ENCODE measurements at regions not wholly inside any gene's neighbourhood (a gene's known extent, or its start where the extent isn't known, plus 50 kb on each side); places are given as distances from the start of the nearest gene placed in this dataset.
"Not testable (repeated sequence)": the region's sequence is repeated elsewhere in the genome, so short reads cannot be mapped to it uniquely, and the experiment has no call there.

GRCh38 chr6:97978855-97979271 lies 695.8 kb upstream of the MMS22L start:
- Mint-ChIP-seq H3K36me3 (ENCODE audit: low read depth) (no peaks in the 10 kb centered on the region), H3K4me1 (ENCODE audit: low read depth) (no peaks in the 10 kb centered on the region), H3K4me3 (no peak overlapping the region), H3K27me3 (ENCODE audit: low read depth) (no peaks in the 10 kb centered on the region), H3K9me3 (ENCODE audit: insufficient read depth) (no peaks in the 10 kb centered on the region), H3K27ac (no peak overlapping the region)
- POLR2A ChIA-PET = no interaction called here
- ATAC-seq (no peak), DNase-seq (no peak)
- CTCF ChIA-PET = no interaction called here

- POLR2A ChIA-PET; CTCF ChIA-PET; H3K36me3 Mint-ChIP-seq (ENCODE audit: low read depth); H3K4me1 Mint-ChIP-seq (ENCODE audit: low read depth); ATAC-seq; H3K4me3 Mint-ChIP-seq; H3K27ac Mint-ChIP-seq; DNase-seq; H3K27me3 Mint-ChIP-seq (ENCODE audit: low read depth); H3K9me3 Mint-ChIP-seq (ENCODE audit: insufficient read depth): not testable (repeated sequence)
These were observed 696.3 kb upstream of the MMS22L start for GRCh38 chr6:97979285-97979684.

- DNase-seq = no peak
- ChIA-PET CTCF (no interaction called here), POLR2A (no interaction called here)
- Mint-ChIP-seq H3K27ac (no peak overlapping the region), H3K9me3 (ENCODE audit: insufficient read depth) (peaks cover 2% of the 10 kb centered on the region), H3K4me3 (no peak overlapping the region), H3K27me3 (ENCODE audit: low read depth) (no peaks in the 10 kb centered on the region), H3K4me1 (ENCODE audit: low read depth) (no peaks in the 10 kb centered on the region), H3K36me3 (ENCODE audit: low read depth) (no peaks in the 10 kb centered on the region)
- no peak for ATAC-seq
These were observed 706.4 kb upstream of the MMS22L start for GRCh38 chr6:97989451-97989850.

- H3K4me1 Mint-ChIP-seq (ENCODE audit: low read depth) = no peaks in the 10 kb centered on the region
- ChIA-PET CTCF (no interaction called here), POLR2A (no interaction called here)
- H3K27me3 Mint-ChIP-seq (ENCODE audit: low read depth) = no peaks in the 10 kb centered on the region
- no peaks in the 10 kb centered on the region for H3K36me3 Mint-ChIP-seq (ENCODE audit: low read depth)
- DNase-seq (no peak), ATAC-seq (no peak)
- H3K9me3 Mint-ChIP-seq (ENCODE audit: insufficient read depth) = no peaks in the 10 kb centered on the region
- no peak overlapping the region for H3K4me3 Mint-ChIP-seq
- H3K27ac Mint-ChIP-seq = no peak overlapping the region
These were observed 712.1 kb upstream of the MMS22L start for GRCh38 chr6:97995158-97995557.

GRCh38 chr6:98002678-98003077 lies 719.7 kb upstream of the MMS22L start:
- no peaks in the 10 kb centered on the region for H3K36me3 Mint-ChIP-seq (ENCODE audit: low read depth)
- H3K27me3 Mint-ChIP-seq (ENCODE audit: low read depth) = no peaks in the 10 kb centered on the region
- ChIA-PET CTCF (interaction anchor here (0.6 kb wide), 1 partner anchor 293 kb away, joined by 3 read pairs; no protein-coding TSS in a partner anchor), POLR2A (no interaction called here)
- peaks cover 3% of the 10 kb centered on the region for H3K9me3 Mint-ChIP-seq (ENCODE audit: insufficient read depth)
- no peak overlapping the region for H3K27ac Mint-ChIP-seq
- DNase-seq = no peak
- no peaks in the 10 kb centered on the region for H3K4me1 Mint-ChIP-seq (ENCODE audit: low read depth)
- H3K4me3 Mint-ChIP-seq = no peak overlapping the region
- ATAC-seq = no peak

- Mint-ChIP-seq H3K4me3 (no peak overlapping the region), H3K27me3 (ENCODE audit: low read depth) (no peaks in the 10 kb centered on the region), H3K9me3 (ENCODE audit: insufficient read depth) (no peaks in the 10 kb centered on the region), H3K27ac (no peak overlapping the region), H3K4me1 (ENCODE audit: low read depth) (no peaks in the 10 kb centered on the region), H3K36me3 (ENCODE audit: low read depth) (no peaks in the 10 kb centered on the region)
- DNase-seq (no peak), ATAC-seq (no peak)
- ChIA-PET CTCF (no interaction called here), POLR2A (no interaction called here)
These were observed 731.6 kb upstream of the MMS22L start for GRCh38 chr6:98014442-98015201.

GRCh38 chr6:98016565-98016964 lies 733.5 kb upstream of the MMS22L start:
- ATAC-seq (no peak), DNase-seq (no peak)
- H3K27me3 Mint-ChIP-seq (ENCODE audit: low read depth) = no peaks in the 10 kb centered on the region
- H3K4me3 Mint-ChIP-seq = no peak overlapping the region
- H3K36me3 Mint-ChIP-seq (ENCODE audit: low read depth) = no peaks in the 10 kb centered on the region
- no peak overlapping the region for H3K27ac Mint-ChIP-seq
- H3K9me3 Mint-ChIP-seq (ENCODE audit: insufficient read depth) = no peaks in the 10 kb centered on the region
- CTCF ChIA-PET = no interaction called here
- POLR2A ChIA-PET = no interaction called here
- no peaks in the 10 kb centered on the region for H3K4me1 Mint-ChIP-seq (ENCODE audit: low read depth)

GRCh38 chr6:98020222-98020621 lies 737.2 kb upstream of the MMS22L start:
- ATAC-seq = no peak

GRCh38 chr6:98024359-98024758 lies 741.3 kb upstream of the MMS22L start:
- no peak for ATAC-seq
- Mint-ChIP-seq H3K36me3 (ENCODE audit: low read depth) (no peaks in the 10 kb centered on the region), H3K4me3 (no peak overlapping the region), H3K4me1 (ENCODE audit: low read depth) (no peaks in the 10 kb centered on the region), H3K9me3 (ENCODE audit: insufficient read depth) (no peaks in the 10 kb centered on the region), H3K27ac (no peak overlapping the region), H3K27me3 (ENCODE audit: low read depth) (no peaks in the 10 kb centered on the region)
- no peak for DNase-seq
- ChIA-PET POLR2A (no interaction called here), CTCF (no interaction called here)

More at GRCh38 chr6:98020222-98020621, 737.2 kb upstream of the MMS22L start:
- Mint-ChIP-seq H3K9me3 (ENCODE audit: insufficient read depth) (no peaks in the 10 kb centered on the region), H3K27ac (no peak overlapping the region), H3K4me3 (no peak overlapping the region), H3K36me3 (ENCODE audit: low read depth) (no peaks in the 10 kb centered on the region), H3K4me1 (ENCODE audit: low read depth) (no peaks in the 10 kb centered on the region), H3K27me3 (ENCODE audit: low read depth) (no peaks in the 10 kb centered on the region)
- POLR2A ChIA-PET = no interaction called here
- DNase-seq = no peak
- CTCF ChIA-PET = interaction anchor here (1.0 kb wide), 1 partner anchor 13 kb away, joined by 3 read pairs; no protein-coding TSS in a partner anchor

- POLR2A ChIA-PET = no interaction called here
- ATAC-seq (no peak), DNase-seq (no peak)
- no peaks in the 10 kb centered on the region for H3K9me3 Mint-ChIP-seq (ENCODE audit: insufficient read depth)
- H3K4me1 Mint-ChIP-seq (ENCODE audit: low read depth) = no peaks in the 10 kb centered on the region
- H3K36me3 Mint-ChIP-seq (ENCODE audit: low read depth) = no peaks in the 10 kb centered on the region
- CTCF ChIA-PET = no interaction called here
- no peak overlapping the region for H3K4me3 Mint-ChIP-seq
- no peak overlapping the region for H3K27ac Mint-ChIP-seq
- no peaks in the 10 kb centered on the region for H3K27me3 Mint-ChIP-seq (ENCODE audit: low read depth)
These were observed 744.9 kb upstream of the MMS22L start for GRCh38 chr6:98027898-98028297.

- Mint-ChIP-seq H3K36me3 (ENCODE audit: low read depth) (no peaks in the 10 kb centered on the region), H3K4me3 (no peak overlapping the region), H3K4me1 (ENCODE audit: low read depth) (no peaks in the 10 kb centered on the region), H3K9me3 (ENCODE audit: insufficient read depth) (no peaks in the 10 kb centered on the region), H3K27ac (no peak overlapping the region), H3K27me3 (ENCODE audit: low read depth) (no peaks in the 10 kb centered on the region)
- DNase-seq (no peak), ATAC-seq (no peak)
- CTCF ChIA-PET = interaction anchor here (1.6 kb wide), 1 partner anchor 14 kb away, joined by 3 read pairs; no protein-coding TSS in a partner anchor
- POLR2A ChIA-PET = no interaction called here
These were observed 750.6 kb upstream of the MMS22L start for GRCh38 chr6:98033617-98034016.

GRCh38 chr6:98036344-98036923 lies 753.4 kb upstream of the MMS22L start:
- Mint-ChIP-seq H3K27ac (no peak overlapping the region), H3K4me1 (ENCODE audit: low read depth) (no peaks in the 10 kb centered on the region), H3K4me3 (no peak overlapping the region), H3K36me3 (ENCODE audit: low read depth) (no peaks in the 10 kb centered on the region), H3K27me3 (ENCODE audit: low read depth) (no peaks in the 10 kb centered on the region), H3K9me3 (ENCODE audit: insufficient read depth) (no peaks in the 10 kb centered on the region)
- ChIA-PET POLR2A (no interaction called here), CTCF (no interaction called here)
- ATAC-seq = no peak
- no peak for DNase-seq

- Mint-ChIP-seq H3K27ac (no peak overlapping the region), H3K4me1 (ENCODE audit: low read depth) (no peaks in the 10 kb centered on the region), H3K9me3 (ENCODE audit: insufficient read depth) (no peaks in the 10 kb centered on the region), H3K27me3 (ENCODE audit: low read depth) (no peaks in the 10 kb centered on the region), H3K4me3 (no peak overlapping the region), H3K36me3 (ENCODE audit: low read depth) (no peaks in the 10 kb centered on the region)
- ATAC-seq (no peak), DNase-seq (no peak)
- ChIA-PET POLR2A (no interaction called here), CTCF (no interaction called here)
These were observed 754.6 kb upstream of the MMS22L start for GRCh38 chr6:98037571-98037970.
